H1 (cell line): ENCODE measurements at regions not wholly inside any gene's neighbourhood (a gene's known extent, or its start where the extent isn't known, plus 50 kb on each side); places are given as distances from the start of the nearest gene placed in this dataset.

Experiments used
- CTCF ChIA-PET: fragments of 300-600 bp; sonication (Branson Sonifier 250); formaldehyde crosslinking; loops from one replicate; lab custom pipeline; 2021; ENCODE audit not compliant: partially characterized antibody; lab: Charles Lee
- POLR2A ChIA-PET: fragments of 300-600 bp; sonication (Branson Sonifier 250); formaldehyde crosslinking; loops from one replicate; lab custom pipeline; 2021; ENCODE audit warnings: inconsistent platforms; ENCODE audit not compliant: partially characterized antibody; lab: Charles Lee
- DNase-seq, 2 experiments: peaks; one replicate each; pipeline versions ENCODE4 v3.0.0 to v3.0.0-alpha.2; 2010 to 2022; ENCODE audit warnings: low spot score in 2 of 2, low read depth in 1 of 2, mixed read lengths in 1 of 2
- FAIRE-seq: peaks from 2 replicates; lab custom pipeline; 2011; peaks lifted over from hg19 to GRCh38; lab: Jason Lieb, UNC
- H2AFZ ChIP-seq: 2 replicates; pipeline ENCODE4 v1.8.1; 2012; ENCODE audit warnings: low read length, inconsistent platforms
- H2AK5ac ChIP-seq: 2 replicates; pipeline ENCODE4 v1.6.1; 2013; ENCODE audit warnings: low read depth, low read length
- H2BK120ac ChIP-seq: replicated peaks from 2 replicates; pipeline ENCODE3; 2013; ENCODE audit warnings: low read depth, low read length, inconsistent platforms
- H2BK12ac ChIP-seq: 2 replicates; pipeline ENCODE4 v1.6.1; 2013; ENCODE audit warnings: low read depth, low read length
- H2BK15ac ChIP-seq: 2 replicates; pipeline ENCODE4 v1.6.1; 2013; ENCODE audit warnings: low read length
- H2BK20ac ChIP-seq: 2 replicates; pipeline ENCODE4 v1.6.1; 2013; ENCODE audit warnings: low read length
- H2BK5ac ChIP-seq: 2 replicates; pipeline ENCODE4 v1.6.1; 2013; ENCODE audit warnings: low read depth, low read length
- H3K14ac ChIP-seq: 2 replicates; pipeline ENCODE4 v1.6.1; 2013; ENCODE audit warnings: inconsistent platforms; ENCODE audit not compliant: insufficient read length
- H3K18ac ChIP-seq: 2 replicates; pipeline ENCODE4 v1.6.1; 2013; ENCODE audit warnings: low read length; ENCODE audit errors: extremely low read depth
- H3K23ac ChIP-seq: 2 replicates; pipeline ENCODE4 v1.6.1; 2013; ENCODE audit warnings: inconsistent platforms; ENCODE audit not compliant: insufficient read length
- H3K23me2 ChIP-seq: 2 replicates; pipeline ENCODE4 v1.6.1; 2013; ENCODE audit warnings: low read depth, low read length
- H3K27ac ChIP-seq: 2 replicates; pipeline ENCODE4 v1.6.1; 2011; ENCODE audit warnings: low read depth, low read length, inconsistent platforms
- H3K27me3 ChIP-seq, 4 experiments: replicated peaks in 1 of 4; 1 replicate in 1 of 4; 2 replicates in 3 of 4; pipeline versions ENCODE4 v1.6.1 to v1.8.1; 2011 to 2013; ENCODE audit warnings: low read length in 3 of 4, mild to moderate bottlenecking in 3 of 4, inconsistent platforms in 2 of 4, mixed read lengths in 2 of 4, moderate library complexity in 1 of 4; ENCODE audit not compliant: control insufficient read depth in 3 of 4, insufficient read depth in 3 of 4; ENCODE audit errors: extremely low read depth in 1 of 4
- H3K36me3 ChIP-seq, 4 experiments: 2 replicates each; pipeline versions ENCODE4 v1.6.1 to v1.8.1; 2011 to 2013; ENCODE audit warnings: mild to moderate bottlenecking in 4 of 4, low read length in 3 of 4, moderate library complexity in 2 of 4, control low read depth in 1 of 4, inconsistent platforms in 1 of 4; ENCODE audit not compliant: insufficient read depth in 4 of 4, control insufficient read depth in 2 of 4
- H3K4ac ChIP-seq: replicated peaks from 2 replicates; pipeline ENCODE3; 2013; ENCODE audit warnings: low read length, low read depth, mixed read lengths, inconsistent platforms; ENCODE audit not compliant: insufficient read length
- H3K4me1 ChIP-seq, 4 experiments: replicated peaks in 1 of 4; 1 replicate in 1 of 4; 2 replicates in 3 of 4; pipeline versions ENCODE4 v1.6.1 to v1.8.1; 2011 to 2013; ENCODE audit warnings: low read length in 3 of 4, inconsistent platforms in 2 of 4, mixed read lengths in 1 of 4; ENCODE audit not compliant: insufficient read depth in 4 of 4, control insufficient read depth in 3 of 4
- H3K4me2 ChIP-seq, 2 experiments: 2 replicates each; pipeline versions ENCODE4 v1.6.1 to v1.8.1; 2011 to 2013; ENCODE audit warnings: low read depth in 2 of 2, low read length in 2 of 2, control low read depth in 1 of 2, inconsistent platforms in 1 of 2, mild to moderate bottlenecking in 1 of 2; ENCODE audit not compliant: insufficient read depth in 1 of 2
- H3K4me3 ChIP-seq, 4 experiments: fragments of 200-600, 300-600 bp in 1 of 4; sonication (generic), shearing (Covaris generic), sonication (Bioruptor Twin) in 1 of 4; 2 replicates each; pipeline versions ENCODE4 v1.5.1 to v1.8.1; 2011 to 2016; ENCODE audit warnings: low read length in 4 of 4, low read depth in 3 of 4, control low read depth in 2 of 4, inconsistent platforms in 2 of 4, mild to moderate bottlenecking in 2 of 4, mixed read lengths in 1 of 4, moderate library complexity in 1 of 4; ENCODE audit not compliant: insufficient read depth in 2 of 4; ENCODE audit errors: extremely low read depth in 1 of 4
- H3K56ac ChIP-seq: replicated peaks from 2 replicates; pipeline ENCODE3; 2013; ENCODE audit warnings: low read depth, mild to moderate bottlenecking, mixed read lengths, low read length, inconsistent platforms; ENCODE audit not compliant: insufficient read length
- H3K79me1 ChIP-seq: 2 replicates; pipeline ENCODE4 v1.6.1; 2013; ENCODE audit warnings: low read depth, low read length, control low read depth
- H3K79me2 ChIP-seq, 2 experiments: 2 replicates each; pipeline versions ENCODE4 v1.6.1 to v1.8.1; 2012 to 2013; ENCODE audit warnings: low read length in 2 of 2, mild to moderate bottlenecking in 2 of 2, inconsistent platforms in 1 of 2; ENCODE audit not compliant: insufficient read depth in 2 of 2, control insufficient read depth in 1 of 2
- H3K9ac ChIP-seq, 4 experiments: replicated peaks in 1 of 4; 1 replicate in 1 of 4; 2 replicates in 3 of 4; pipeline versions ENCODE4 v1.6.1 to v1.8.1; 2011 to 2013; ENCODE audit warnings: low read depth in 3 of 4, low read length in 3 of 4, control low read depth in 2 of 4, mild to moderate bottlenecking in 2 of 4, moderate library complexity in 2 of 4, inconsistent platforms in 1 of 4; ENCODE audit errors: extremely low read depth in 1 of 4
- H3K9me3 ChIP-seq, 2 experiments: 2 replicates each; pipeline versions ENCODE4 v1.6.1 to v1.8.1; 2012 to 2013; ENCODE audit warnings: mild to moderate bottlenecking in 2 of 2, moderate library complexity in 2 of 2, control low read depth in 1 of 2, inconsistent platforms in 1 of 2, low read depth in 1 of 2, low read length in 1 of 2, mixed read lengths in 1 of 2; ENCODE audit not compliant: insufficient read depth in 2 of 2
- H4K20me1 ChIP-seq, 2 experiments: replicated peaks in 1 of 2; 2 replicates each; pipeline versions ENCODE3 to v1.8.1; 2011 to 2013; ENCODE audit warnings: inconsistent platforms in 2 of 2, low read length in 2 of 2, mild to moderate bottlenecking in 1 of 2; ENCODE audit not compliant: insufficient read depth in 2 of 2, control insufficient read depth in 1 of 2
- H4K5ac ChIP-seq: 2 replicates; pipeline ENCODE4 v1.6.1; 2013; ENCODE audit warnings: low read length, low read depth, mixed read lengths, inconsistent platforms; ENCODE audit not compliant: insufficient read length
- H4K8ac ChIP-seq: 2 replicates; pipeline ENCODE4 v1.8.0; 2013; ENCODE audit warnings: mild to moderate bottlenecking, moderate library complexity, low read length, inconsistent platforms; ENCODE audit not compliant: insufficient read depth; ENCODE audit errors: extremely low read depth
- H4K91ac ChIP-seq: replicated peaks from 2 replicates; pipeline ENCODE3; 2013; ENCODE audit warnings: low read length, mixed read lengths, inconsistent platforms; ENCODE audit not compliant: insufficient read length
- RAD21 ChIP-seq, 2 experiments: IDR thresholded peaks in 1 of 2; conservative IDR thresholded peaks in 1 of 2; 2 replicates each; pipeline ENCODE4 v1.6.1; 2011; ENCODE audit warnings: low read depth in 2 of 2, low read length in 2 of 2, improper control_type of control experiment in 1 of 2, inconsistent platforms in 1 of 2, mild to moderate bottlenecking in 1 of 2, moderate library complexity in 1 of 2
- SP1 ChIP-seq: IDR thresholded peaks from 2 replicates; pipeline ENCODE4 v1.6.1; 2011; ENCODE audit warnings: low read depth, low read length
- WGBS, 2 experiments: shearing (Covaris generic) in 1 of 2; methylation state at CpG; one replicate each; pipeline versions ENCODE4 v1.1.6 to v1.1.7; 2013 to 2015; ENCODE audit warnings: low lambda C conversion rate in 2 of 2, mixed read lengths in 2 of 2, inconsistent platforms in 1 of 2, low coverage in 1 of 2, missing lambda C conversion rate in 1 of 2; ENCODE audit not compliant: insufficient replicate concordance in 2 of 2, insufficient coverage in 1 of 2, insufficient read length in 1 of 2; ENCODE audit errors: extremely low coverage in 1 of 2, missing lambda C conversion rate in 1 of 2; 5-methylcytosine and 5-hydroxymethylcytosine counted together
- TF ChIP-seq, protein P1 (sequence below), 3 experiments: IDR thresholded peaks; 1 replicate in 2 of 3; 2 replicates in 1 of 3; pipeline versions ENCODE4 v1.5.1 to v1.6.1; 2011; ENCODE audit warnings: low read length in 3 of 3, mild to moderate bottlenecking in 3 of 3, inconsistent platforms in 2 of 3, low read depth in 1 of 3, moderate library complexity in 1 of 3; ENCODE audit not compliant: insufficient read depth in 1 of 3; ENCODE audit errors: control extremely low read depth in 1 of 3

DNA sequence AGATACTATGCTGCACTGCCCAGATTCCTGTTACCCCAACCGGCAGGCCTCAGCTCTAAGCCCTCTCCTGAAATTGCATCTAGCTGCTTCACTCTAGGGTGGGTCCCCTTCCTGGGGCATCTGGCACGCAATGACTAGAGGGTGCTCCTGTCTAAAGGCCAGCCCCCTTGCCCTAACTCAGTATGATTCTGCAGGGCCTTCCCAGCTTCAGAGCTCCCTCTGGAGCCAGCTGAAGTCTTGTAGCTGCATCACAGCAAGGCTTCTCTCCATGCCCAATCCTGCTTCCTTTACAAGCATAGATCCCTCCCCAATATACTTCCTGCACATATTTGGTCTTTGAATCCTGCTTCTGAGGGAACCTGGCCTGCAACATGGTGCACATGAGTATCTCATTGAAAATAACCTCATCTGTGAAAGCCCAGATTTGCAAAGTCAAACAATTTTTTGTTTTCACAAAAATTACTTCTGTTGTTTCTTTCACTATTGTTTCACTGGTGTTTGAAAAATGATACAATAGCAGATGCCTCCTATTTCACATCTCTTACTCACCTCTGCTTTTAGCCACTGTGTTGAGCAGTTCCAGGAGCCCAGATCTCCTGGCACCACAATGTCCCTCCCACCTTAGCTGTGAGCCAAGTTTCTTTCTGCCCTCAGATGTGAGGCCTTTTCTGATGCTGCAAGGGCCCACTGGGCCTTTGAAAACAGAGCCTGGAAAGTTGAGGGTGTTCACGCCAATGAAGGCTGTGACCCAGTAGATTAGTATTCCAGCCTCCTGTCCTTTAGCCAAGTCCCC is 169.5 kb upstream of the EGLN3 start:
- ChIA-PET POLR2A (no interaction called here), CTCF (no interaction called here)
- H3K27me3 ChIP-seq = no peaks in the 10 kb centered on the region
- no peaks in the 10 kb centered on the region for H3K9me3 ChIP-seq
- H2AK5ac ChIP-seq = no peak overlapping the region
- H3K36me3 ChIP-seq = no peaks in the 10 kb centered on the region
- DNase-seq = no peak
- FAIRE-seq = no peak
- no peak overlapping the region for H3K27ac ChIP-seq
- no peaks in the 10 kb centered on the region; a peak in 1 of 7 replicates for H3K4me1 ChIP-seq
- H3K9ac ChIP-seq = no peak overlapping the region
- no peak overlapping the region for H4K5ac ChIP-seq
- no peak overlapping the region for H3K4me2 ChIP-seq
- H3K18ac ChIP-seq = no peak overlapping the region
- TF ChIP-seq, protein P1, sequence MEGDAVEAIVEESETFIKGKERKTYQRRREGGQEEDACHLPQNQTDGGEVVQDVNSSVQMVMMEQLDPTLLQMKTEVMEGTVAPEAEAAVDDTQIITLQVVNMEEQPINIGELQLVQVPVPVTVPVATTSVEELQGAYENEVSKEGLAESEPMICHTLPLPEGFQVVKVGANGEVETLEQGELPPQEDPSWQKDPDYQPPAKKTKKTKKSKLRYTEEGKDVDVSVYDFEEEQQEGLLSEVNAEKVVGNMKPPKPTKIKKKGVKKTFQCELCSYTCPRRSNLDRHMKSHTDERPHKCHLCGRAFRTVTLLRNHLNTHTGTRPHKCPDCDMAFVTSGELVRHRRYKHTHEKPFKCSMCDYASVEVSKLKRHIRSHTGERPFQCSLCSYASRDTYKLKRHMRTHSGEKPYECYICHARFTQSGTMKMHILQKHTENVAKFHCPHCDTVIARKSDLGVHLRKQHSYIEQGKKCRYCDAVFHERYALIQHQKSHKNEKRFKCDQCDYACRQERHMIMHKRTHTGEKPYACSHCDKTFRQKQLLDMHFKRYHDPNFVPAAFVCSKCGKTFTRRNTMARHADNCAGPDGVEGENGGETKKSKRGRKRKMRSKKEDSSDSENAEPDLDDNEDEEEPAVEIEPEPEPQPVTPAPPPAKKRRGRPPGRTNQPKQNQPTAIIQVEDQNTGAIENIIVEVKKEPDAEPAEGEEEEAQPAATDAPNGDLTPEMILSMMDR (IDR thresholded peaks at IDR 0.05; ENCODE audit: control extremely low read depth in 1 of 3, insufficient read depth in 1 of 3, low read depth in 1 of 3, low read length in 3 of 3) = peak in 1 of 3 experiments; percentile 17; a peak in 1 of 4 replicates
- TF ChIP-seq RAD21 (IDR thresholded peaks at IDR 0.05 in 1 of 2, conservative IDR thresholded peaks at IDR 0.05 in 1 of 2; ENCODE audit: low read depth in 2 of 2, low read length in 2 of 2) = peak; percentile 23 to 37; a peak in 2 of 4 replicates
- TF ChIP-seq SP1 = no peak
- no peak overlapping the region for H2BK120ac ChIP-seq
- H4K8ac ChIP-seq = no peak overlapping the region
- 69% methylated on average over 3 of the region's 3 CpGs; no CpG with 5 or more reads in 1 of the 2 experiments for WGBS, 2 experiments
- H3K4me3 ChIP-seq = no peak overlapping the region
- H3K56ac ChIP-seq = no peak overlapping the region
- H2BK15ac ChIP-seq = no peak overlapping the region
- no peaks in the 10 kb centered on the region for H3K23me2 ChIP-seq
- H3K23ac ChIP-seq = no peak overlapping the region
- no peak overlapping the region for H3K14ac ChIP-seq
- H2BK20ac ChIP-seq = no peak overlapping the region
- no peak overlapping the region for H2BK5ac ChIP-seq
- H3K79me1 ChIP-seq = no peaks in the 10 kb centered on the region
- no peaks in the 10 kb centered on the region for H3K79me2 ChIP-seq
- no peak overlapping the region for H3K4ac ChIP-seq
- no peak overlapping the region for H2AFZ ChIP-seq
- H2BK12ac ChIP-seq = no peak overlapping the region
- no peak overlapping the region for H4K91ac ChIP-seq
- no peaks in the 10 kb centered on the region for H4K20me1 ChIP-seq
